GM21515 (cell line): ENCODE measurements at regions not wholly inside any gene's neighbourhood (a gene's known extent, or its start where the extent isn't known, plus 50 kb on each side); places are given as distances from the start of the nearest gene placed in this dataset.
"Not testable (repeated sequence)": the region's sequence is repeated elsewhere in the genome, so short reads cannot be mapped to it uniquely, and the experiment has no call there.

ENCODE experiments used
- ATAC-seq: cut with Tn5 transposase; IDR thresholded peaks from one replicate; pipeline ENCODE4 v1.9.1; 2021; ENCODE audit not compliant: unreplicated experiment

GRCh38 chr13:79647533-79647932, 166.6 kb downstream of the NDFIP2 start:
- ATAC-seq, result no peak

- no peak for ATAC-seq
Observed at GRCh38 chr13:79646880-79647279, 165.9 kb downstream of the NDFIP2 start.

- no peak for ATAC-seq
Observed at GRCh38 chr13:79645569-79645968, 164.6 kb downstream of the NDFIP2 start.

GRCh38 chr13:79642596-79642995, 161.6 kb downstream of the NDFIP2 start:
- ATAC-seq, result no peak

GRCh38 chr13:79637133-79637763, 156.3 kb downstream of the NDFIP2 start:
- no peak for ATAC-seq

- no peak for ATAC-seq
Observed at GRCh38 chr13:79631051-79631659, 150.2 kb downstream of the NDFIP2 start.

GRCh38 chr13:79628463-79628862, 147.5 kb downstream of the NDFIP2 start:
- no peak for ATAC-seq

GRCh38 chr13:79626924-79627323, 146.0 kb downstream of the NDFIP2 start:
- ATAC-seq, result no peak

- no peak for ATAC-seq
Observed at GRCh38 chr13:79625517-79625916, 144.6 kb downstream of the NDFIP2 start.

GRCh38 chr13:79621902-79622301, 140.9 kb downstream of the NDFIP2 start:
- no peak for ATAC-seq

- ATAC-seq, result no peak
Observed at GRCh38 chr13:79621449-79621848, 140.5 kb downstream of the NDFIP2 start.

GRCh38 chr13:79614250-79614918, 133.4 kb downstream of the NDFIP2 start:
- no peak for ATAC-seq

GRCh38 chr13:79612604-79613003, 131.6 kb downstream of the NDFIP2 start:
- ATAC-seq, result no peak

GRCh38 chr13:79607895-79608294, 126.9 kb downstream of the NDFIP2 start:
- not testable (repeated sequence) for ATAC-seq
